GM18511 (cell line): ENCODE measurements at regions not wholly inside any gene's neighbourhood (a gene's known extent, or its start where the extent isn't known, plus 50 kb on each side); places are given as distances from the start of the nearest gene placed in this dataset.
"Not testable (repeated sequence)": the region's sequence is repeated elsewhere in the genome, so short reads cannot be mapped to it uniquely, and the experiment has no call there.

Experiments used
- ATAC-seq: cut with Tn5 transposase; IDR thresholded peaks from one replicate; pipeline ENCODE4 v1.9.1; 2021; ENCODE audit warnings: mild to moderate bottlenecking, moderate library complexity; ENCODE audit not compliant: unreplicated experiment

DNA sequence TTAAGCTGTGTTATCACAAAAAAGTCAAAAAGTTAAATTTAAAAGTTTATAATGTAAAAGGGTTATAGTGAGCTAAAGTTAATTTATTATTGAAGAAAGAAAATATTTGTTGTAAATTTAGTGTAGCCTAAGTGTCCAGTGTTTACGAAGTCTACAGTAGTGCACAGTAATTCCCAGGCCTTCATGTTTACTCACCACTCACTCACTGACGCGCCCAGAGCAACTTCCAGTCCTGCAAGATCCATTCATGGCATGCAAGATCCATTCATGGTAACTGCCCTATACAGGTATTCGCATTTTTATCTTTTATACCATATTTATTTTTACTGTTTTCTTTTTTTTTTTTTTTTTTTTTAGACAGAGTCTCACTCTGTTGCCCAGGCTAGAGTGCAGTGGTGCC, 69.5 kb downstream of the TPRA1 start:
- ATAC-seq = no peak

DNA sequence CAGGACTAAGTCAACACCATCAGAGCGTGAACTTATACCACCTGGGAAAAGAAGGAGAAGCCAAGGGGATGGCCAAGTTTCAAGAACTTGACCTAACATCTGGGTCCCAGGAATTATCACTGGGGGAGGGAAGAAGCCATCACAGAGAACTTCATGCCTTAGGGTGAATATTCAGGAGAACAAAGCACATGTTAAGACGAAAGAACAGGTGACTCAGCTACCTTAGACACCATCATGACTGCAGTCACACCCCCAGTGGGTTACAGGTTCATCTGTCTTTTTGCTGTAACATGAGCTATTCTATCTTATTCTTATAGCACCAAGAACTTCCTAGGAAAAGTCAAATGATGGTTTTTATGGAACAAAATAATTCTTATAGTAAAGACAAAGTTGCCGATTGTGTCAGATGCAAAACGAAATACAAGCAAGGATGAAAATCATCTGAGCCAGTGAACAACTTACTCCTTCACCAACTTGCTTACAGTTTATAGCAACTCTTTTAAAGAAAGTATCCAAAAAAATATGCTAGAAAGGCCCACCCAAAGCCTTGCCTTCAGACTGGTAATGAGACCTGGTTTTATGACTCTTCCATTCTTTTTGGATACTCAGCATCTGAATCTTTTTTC, 72.0 kb downstream of the TPRA1 start:
- ATAC-seq = no peak

DNA sequence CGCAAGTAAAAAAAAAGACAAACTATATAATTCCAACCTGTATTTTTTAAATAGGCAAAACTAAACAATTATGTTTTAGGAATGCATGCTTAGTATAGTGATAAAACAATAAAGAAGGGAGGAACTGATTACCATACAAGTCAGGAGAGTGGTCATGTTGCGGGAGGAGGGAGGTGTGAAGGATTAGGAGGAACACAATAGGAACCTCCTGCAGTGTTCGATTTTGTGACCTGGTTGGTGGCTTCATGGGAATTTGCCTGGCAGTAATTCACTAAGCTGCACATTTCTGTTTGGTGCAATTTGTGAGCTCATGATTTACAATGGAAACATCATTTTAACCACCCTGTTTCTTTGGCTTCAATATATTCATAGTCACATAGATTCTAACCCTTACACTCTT, 78.3 kb downstream of the TPRA1 start:
- no peak for ATAC-seq

GRCh38 chr3:127501177-127501576, 89.4 kb downstream of the TPRA1 start:
- ATAC-seq = no peak

- no peak for ATAC-seq
Measured at GRCh38 chr3:127497676-127498075, 92.9 kb downstream of the TPRA1 start.

DNA sequence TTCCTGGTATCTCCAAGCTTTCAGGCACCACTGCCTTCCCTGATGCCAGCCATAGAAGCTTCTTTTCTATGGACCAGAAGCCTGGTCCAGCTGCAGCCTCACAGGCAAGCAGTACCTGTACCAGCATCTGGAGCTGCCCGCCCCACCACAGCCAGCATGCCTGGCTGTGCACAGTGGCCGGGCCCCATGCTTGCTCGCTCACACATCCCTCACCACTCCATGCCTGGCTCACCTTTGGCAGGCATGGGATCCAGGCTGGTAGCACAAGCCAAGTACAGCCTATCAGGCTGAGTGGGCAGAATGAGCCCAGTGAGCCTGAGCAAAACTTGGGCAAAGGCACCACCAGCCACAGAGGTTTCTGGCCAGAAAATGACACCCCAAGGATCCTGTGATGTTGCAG, 93.4 kb downstream of the TPRA1 start:
- ATAC-seq = no peak

DNA sequence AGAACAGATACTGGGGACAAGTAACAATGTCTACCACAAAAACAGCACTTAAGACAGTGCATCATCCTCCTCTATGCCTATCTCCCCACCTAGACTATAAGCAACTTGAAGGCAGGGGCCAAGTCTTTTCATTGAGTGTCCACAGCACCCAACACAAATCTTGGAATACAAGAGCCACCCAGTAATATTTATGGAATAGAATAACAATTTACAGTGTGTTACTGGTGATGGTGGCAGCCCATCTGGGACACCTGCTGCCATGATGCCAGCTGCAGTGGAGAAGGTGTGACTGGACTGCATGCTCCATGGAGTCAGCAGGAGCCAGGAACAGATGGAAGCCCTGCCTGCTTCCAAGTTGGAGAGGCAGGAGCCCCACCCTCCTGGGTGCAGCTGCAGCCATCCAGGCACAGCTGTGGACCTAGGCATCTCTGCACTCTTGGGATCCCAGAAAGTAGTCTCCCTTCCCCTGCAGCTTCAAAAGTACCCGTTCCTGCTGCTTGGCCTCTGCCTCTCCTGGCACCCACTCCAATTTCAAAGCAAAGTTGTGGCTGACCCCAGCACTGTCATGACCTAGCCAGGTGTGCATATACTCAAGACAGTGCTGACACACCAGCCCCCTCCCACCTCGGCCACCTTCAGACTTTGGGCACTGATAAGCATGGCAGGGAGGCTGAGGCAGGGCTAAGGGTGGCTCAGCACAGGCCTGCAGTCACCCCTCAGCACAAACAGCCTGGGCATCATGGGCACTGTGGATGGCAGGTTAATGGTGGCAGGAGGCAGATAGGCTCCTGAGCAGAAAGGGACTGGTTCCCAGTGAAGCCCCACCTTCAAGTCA, 94.5 kb downstream of the TPRA1 start:
- ATAC-seq = no peak

GRCh38 chr3:127493924-127494646, 96.4 kb downstream of the TPRA1 start:
- no peak for ATAC-seq

DNA sequence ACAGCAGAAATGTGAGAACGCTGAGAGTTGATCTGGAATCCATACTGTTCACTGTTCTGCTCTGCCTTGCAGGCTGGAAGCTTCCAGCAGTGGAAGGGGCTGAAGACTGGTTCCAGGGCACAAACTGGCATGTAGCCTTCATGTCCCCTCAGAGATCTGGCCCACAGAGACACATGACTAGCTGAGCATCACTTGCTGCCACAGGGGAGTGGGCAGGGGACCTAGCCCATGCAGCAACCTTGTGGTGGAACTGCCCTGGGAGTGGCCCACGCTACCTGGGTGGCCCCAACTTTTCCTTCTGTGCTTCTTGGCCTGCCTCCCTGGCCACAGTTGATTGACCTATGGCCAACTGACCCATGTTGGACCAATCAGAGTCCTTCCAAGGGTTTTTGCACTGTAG, 98.1 kb downstream of the TPRA1 start:
- ATAC-seq = no peak

DNA sequence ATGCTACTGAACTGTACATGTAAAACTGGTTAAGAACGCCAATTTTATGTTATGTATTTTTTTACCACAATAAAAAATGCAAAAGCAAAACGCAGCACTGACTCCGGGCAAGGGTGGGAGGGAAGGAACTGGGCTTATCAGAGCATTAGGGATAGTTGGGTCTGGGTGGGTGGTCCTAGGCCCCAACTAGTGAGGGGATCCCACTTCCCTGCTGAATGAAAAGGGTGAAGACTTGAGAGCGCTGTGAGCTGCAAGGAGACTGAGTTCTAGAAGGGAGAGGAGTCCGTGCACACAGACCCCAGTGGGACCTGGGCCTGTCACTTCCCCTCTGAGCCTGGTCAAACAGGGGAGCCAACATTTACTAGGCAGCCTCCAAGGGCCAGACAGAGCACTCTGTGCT, 98.6 kb downstream of the TPRA1 start:
- ATAC-seq = no peak

- ATAC-seq = no peak
Measured at GRCh38 chr3:127491323-127491722, 99.2 kb downstream of the TPRA1 start.

DNA sequence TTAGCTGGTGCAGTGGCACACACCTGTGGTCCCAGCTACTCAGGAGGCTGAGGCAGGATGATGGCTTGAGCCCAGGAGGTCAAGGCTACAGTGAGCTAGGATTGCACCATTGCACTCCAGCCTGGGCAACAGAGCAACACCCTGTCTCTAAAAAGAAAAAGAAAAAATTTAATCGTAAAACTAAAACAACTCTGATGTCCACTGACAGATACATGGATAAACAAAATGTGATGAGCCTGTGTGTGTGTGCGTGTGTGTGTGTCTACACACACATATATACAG, 99.6 kb downstream of the TPRA1 start:
- ATAC-seq = not testable (repeated sequence)

GRCh38 chr3:127490271-127491023, 100.1 kb downstream of the TPRA1 start:
- ATAC-seq = no peak

DNA sequence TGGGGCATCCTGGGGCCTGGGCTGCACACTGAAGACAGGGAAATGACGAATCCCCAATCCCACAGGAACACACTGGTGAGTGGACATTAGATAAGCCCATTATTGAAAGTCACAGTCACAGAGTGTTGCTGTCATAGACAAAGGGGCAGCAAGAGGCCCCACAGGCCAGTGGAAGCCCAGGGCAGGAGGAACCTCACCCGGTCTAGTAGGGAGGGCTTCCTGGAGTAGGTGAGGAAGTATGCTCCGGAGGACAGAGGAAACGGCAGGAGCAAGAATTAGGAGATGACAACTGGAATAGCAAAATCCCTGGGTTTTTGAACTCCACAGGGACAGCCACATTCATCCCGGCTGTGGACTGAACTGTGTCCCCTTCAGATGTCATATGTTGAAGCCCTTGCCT, 101.2 kb downstream of the TPRA1 start:
- ATAC-seq = no peak

DNA sequence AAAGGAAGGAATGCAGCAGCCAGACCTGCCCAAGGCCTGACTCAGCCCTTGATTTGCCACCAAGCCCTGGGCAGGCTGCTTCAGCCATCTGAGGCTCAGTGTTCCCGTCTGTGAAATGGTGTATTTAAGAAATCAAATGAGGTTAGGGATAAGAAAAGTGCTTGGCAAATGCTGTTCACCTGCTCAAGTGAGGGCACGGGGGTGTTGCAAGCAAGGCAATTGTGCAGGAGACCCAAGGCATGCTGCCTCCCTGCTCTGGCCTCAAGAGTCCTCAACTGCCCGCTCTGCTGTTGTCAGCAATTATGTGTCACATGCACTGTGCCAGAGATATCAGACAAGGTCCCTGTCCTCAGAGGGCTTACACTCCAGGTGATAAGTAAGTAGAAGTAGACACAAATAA, 101.8 kb downstream of the TPRA1 start:
- ATAC-seq = no peak

DNA sequence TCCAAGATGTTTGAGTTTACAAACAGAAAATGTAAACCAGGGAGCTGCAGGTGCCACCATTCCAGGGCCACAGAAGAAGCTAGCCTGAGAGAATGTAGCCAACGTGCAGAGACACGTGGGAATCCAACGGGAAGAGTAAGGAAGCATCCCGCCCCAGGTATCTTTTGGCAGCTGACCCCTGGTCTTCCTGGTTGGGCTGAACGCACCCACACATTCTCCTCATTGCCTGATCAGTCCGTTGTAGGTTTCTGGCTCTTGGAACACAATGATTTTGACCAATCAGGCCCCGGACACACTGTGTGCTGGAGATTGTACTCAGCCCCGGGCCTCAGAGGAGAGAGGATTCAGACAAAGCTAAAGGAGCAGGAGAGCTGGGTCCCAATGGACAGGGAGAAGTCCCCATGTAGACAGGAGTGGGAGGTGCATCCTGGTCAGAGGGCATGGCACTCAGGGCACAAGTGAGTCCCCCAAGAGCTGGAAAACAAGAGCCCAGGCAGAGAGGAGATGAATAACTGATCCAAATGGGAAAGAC, 102.3 kb downstream of the TPRA1 start:
- no peak for ATAC-seq

DNA sequence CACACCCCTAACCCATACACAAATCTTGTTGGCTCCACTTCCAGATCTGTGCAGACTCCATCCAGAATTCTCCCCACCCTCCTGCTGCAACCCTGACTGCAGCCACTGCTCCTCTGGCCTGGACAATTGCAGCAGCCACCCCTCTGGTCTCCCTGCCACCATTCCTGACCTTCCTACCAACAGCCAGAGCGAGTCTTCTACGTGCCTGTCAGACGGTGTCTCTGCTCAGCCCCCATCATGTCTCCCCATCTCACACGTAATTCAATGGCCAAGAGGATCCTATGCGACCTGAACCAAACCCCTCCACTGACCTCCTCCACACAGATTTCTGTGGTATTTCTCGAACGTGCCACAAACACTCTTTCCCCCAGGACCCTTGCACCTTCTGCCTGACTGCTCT, 103.3 kb downstream of the TPRA1 start:
- no peak for ATAC-seq

GRCh38 chr3:127486321-127486944, 104.1 kb downstream of the TPRA1 start:
- ATAC-seq = no peak

GRCh38 chr3:127485396-127486170, 105.0 kb downstream of the TPRA1 start:
- ATAC-seq = no peak
